NCI-H146 (cell line): ENCODE measurements at regions not wholly inside any gene's neighbourhood (a gene's known extent, or its start where the extent isn't known, plus 50 kb on each side); places are given as distances from the start of the nearest gene placed in this dataset.
A peak's percentile ranks its signal among the peaks of the same experiment; 100 is the strongest.

Experiments used
- DNase-seq: peaks from one replicate; lab custom pipeline; 2025; lab: John Stamatoyannopoulos, UW

GRCh38 chr7:86947929-86948328, 111.5 kb downstream of the ELAPOR2 start:
- no peak for DNase-seq

DNA sequence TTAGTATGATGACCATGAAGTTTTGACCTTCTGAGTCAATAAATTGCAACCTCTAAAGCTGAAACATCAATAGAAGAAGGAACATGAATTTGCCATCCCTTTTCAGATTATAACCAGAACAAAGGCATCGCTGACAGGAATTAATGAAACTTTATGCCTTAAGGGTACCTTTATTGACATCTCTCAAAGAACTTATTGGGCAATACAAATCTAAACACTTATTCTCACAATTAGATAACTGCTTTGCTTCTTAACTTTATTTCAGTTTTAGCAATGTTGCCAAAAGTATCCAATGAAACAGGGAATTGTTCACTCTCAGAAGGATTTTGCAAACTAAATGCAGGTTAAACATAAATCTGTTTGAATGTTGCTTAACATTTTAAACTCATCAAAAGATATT, 116.0 kb downstream of the ELAPOR2 start:
- no peak for DNase-seq

DNA sequence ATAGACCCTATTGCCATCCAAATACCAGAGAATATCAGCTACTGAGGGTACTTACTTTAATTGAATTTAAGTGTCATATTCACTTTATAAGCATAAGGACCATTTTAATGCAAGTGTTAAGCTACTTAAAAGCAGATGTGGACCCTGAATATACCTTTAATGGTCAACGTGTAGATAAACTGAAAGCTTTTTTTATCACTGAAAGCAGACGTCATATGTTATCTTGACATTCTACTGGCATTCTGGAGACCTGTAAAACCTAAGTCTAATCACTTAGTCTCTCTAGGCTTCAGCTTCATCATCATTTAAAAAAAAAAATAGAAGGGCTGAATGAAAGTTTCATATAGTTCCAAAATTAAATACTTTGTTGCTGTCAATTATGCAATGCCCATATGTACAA, 116.5 kb downstream of the ELAPOR2 start:
- DNase-seq = no peak

GRCh38 chr7:86942081-86942480, 117.4 kb downstream of the ELAPOR2 start:
- DNase-seq = no peak

- peak; percentile 68 for DNase-seq
These were observed 120.1 kb downstream of the ELAPOR2 start for GRCh38 chr7:86939197-86939814.

DNA sequence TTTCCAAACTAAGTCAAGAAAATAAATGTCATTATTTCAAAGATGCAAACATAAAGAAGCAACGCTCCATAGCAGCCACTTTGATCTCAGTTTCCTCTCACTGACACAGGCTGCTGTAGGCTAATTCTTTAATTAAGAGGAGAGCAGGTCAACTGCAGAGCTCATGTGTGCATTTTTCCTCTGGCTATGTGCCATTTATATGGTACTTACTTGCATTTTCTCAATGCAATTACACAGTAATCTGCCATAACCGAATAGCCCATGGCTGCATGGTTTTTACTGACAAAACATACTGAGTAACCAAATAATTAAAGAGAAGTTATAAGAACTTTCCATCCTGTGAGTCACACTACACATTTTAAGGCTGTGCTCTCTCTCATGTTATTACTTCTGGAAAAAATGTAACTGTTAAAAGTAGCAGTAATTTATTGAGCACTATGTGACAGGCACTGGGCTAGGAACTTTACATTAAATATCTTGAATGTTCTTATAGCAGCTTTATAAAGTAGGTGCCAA, 122.0 kb downstream of the ELAPOR2 start:
- no peak for DNase-seq

DNA sequence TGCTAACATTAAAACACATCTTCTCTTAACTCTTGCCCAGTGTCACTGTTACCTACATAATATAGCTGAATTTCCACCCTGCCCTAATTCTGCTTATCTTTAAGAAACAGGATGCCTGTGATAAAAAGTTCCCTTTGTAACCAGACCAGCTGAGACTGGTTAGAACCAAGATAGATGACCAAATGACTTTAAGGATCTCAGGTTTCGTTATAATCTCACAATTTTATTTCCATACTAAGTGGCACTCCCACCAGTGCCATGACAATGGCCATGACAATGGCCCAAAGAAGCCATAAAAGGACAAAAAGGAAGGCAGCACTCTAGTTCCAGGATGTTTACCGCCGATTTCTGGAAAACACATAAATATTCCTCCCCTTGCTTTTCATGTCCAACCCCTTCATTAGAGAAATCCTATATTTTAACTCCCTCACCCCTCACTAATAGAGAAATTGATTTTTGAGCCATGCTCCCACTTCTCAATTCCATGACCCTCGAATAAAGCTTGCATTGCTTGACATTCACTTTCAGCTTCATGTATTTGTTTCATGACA, 126.1 kb downstream of the ELAPOR2 start:
- no peak for DNase-seq

- no peak for DNase-seq
These were observed 127.4 kb downstream of the ELAPOR2 start for GRCh38 chr7:86932038-86932512.

GRCh38 chr7:86931439-86931838, 128.0 kb downstream of the ELAPOR2 start:
- no peak for DNase-seq

GRCh38 chr7:86930554-86931307, 128.7 kb downstream of the ELAPOR2 start:
- no peak for DNase-seq

DNA sequence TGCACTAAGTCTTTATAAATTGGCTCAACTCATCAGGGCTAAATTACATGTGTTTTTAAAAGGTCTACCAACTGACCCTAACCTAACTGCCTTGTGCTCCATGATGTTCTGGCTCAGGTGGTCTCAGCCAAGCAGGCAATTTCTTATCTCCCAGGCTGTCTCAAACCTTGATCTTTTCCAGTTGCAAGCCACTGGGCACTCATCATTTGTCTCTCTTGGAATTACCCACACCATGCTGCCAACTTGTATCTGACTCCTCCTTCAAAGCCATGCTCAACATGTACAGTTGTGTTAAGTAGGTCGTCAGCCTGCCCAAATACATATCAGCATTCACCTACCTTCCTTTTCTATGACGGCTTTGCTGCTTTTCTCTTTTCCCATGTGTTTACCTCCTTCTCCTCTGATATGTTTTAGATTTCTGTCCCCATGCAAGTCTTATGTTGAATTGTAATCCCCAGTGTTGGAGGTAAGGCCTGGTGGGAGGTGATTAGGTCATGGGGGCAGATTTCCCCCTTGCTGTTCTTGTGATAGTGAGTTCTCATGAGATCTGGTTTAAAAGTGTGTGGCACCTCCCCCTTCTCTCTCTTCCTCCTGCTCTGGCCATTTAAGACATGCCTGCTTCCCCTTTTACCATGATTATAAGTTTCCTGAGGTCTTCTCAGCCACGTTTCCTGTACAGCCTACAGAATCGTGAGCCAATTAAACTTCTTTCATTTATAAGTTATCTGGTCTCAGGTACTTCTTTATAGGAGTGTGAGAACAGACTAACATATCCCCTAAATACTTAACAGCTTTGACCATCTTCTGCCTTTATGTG, 130.0 kb downstream of the ELAPOR2 start:
- DNase-seq = no peak

DNA sequence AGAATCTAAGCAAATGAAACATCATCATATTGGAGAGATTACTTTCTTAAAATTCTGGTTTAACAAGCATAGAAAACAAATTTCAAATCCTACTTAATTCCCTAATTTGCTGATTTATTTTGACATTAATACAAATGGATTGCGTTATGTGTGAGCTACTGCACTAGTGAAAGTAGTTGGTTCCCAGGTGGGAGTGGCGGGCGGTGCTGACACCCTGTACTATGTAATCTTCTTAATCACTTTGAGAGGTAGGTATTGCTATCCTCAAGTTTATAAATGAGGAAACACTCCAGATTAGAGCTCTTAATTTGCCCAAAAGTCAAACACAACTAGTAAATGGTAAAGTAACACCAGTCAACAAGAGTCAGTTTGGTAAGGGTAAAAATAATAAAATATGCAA, 131.1 kb downstream of the ELAPOR2 start:
- no peak for DNase-seq

DNA sequence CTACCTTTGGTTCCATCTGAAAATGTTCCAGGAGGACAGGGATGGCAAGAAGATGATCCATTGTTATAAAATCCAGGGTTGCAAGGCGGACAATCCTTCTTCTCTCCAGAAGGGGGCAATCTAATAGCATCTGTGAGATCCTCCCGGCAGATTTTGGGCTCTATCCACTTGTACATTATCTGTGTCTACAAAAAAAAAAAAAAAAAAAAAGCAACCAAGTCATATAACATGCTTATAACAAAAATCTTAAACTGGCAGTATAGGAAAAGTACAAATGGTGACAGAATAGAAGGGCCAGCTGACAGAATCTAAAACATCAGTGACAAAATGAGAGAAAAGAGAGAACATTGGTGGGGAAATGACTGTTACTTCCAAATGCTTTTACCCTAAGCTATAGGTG, 132.7 kb downstream of the ELAPOR2 start:
- peak; percentile 61 for DNase-seq

DNA sequence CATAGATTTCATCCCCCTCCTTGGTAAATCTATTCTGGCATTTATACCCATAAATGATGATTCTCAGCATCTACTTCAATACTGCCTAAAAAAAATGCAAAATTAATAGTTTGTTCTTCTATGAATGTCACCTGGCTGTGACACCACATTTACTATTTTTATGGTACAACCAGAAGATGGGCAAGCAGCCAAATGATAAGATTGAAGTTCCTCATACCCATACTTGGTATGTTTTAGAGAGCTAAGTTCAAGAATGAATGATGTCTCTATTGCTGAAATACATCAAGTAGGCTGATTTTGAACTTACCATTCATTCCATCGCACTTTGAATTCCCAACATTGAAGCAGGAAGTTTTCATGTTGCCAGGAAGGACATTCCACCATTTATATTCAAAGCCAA, 134.2 kb downstream of the ELAPOR2 start:
- no peak for DNase-seq

- no peak for DNase-seq
These were observed 135.9 kb downstream of the ELAPOR2 start for GRCh38 chr7:86923527-86923926.

- DNase-seq = no peak
These were observed 139.3 kb downstream of the ELAPOR2 start for GRCh38 chr7:86920154-86920553.

DNA sequence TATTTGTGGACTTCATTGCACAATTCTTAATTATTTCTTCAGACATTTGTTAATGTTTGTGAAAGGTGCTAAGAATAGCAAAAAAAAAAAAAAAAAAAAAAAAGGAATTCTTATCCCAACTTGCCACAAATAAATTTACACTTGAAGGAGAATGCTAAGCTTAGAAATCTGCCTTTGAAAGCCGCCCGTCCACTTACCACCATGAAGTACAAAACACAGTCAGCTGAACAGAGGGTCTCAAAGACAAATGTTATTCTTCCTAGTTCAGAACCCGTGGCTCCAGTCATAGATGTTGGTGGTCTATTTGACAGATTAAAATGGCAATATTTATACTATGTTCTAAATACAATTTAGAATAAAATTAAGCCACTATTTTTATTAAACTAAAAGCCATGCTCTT, 141.2 kb downstream of the ELAPOR2 start:
- DNase-seq = no peak

GRCh38 chr7:86916277-86916825, 143.1 kb downstream of the ELAPOR2 start:
- no peak for DNase-seq

GRCh38 chr7:86914551-86914950, 144.9 kb downstream of the ELAPOR2 start:
- DNase-seq = peak; percentile 2
